GM21576 (cell line): ENCODE measurements at regions not wholly inside any gene's neighbourhood (a gene's known extent, or its start where the extent isn't known, plus 50 kb on each side); places are given as distances from the start of the nearest gene placed in this dataset.
"Not testable (repeated sequence)": the region's sequence is repeated elsewhere in the genome, so short reads cannot be mapped to it uniquely, and the experiment has no call there.

ENCODE experiments used
- ATAC-seq: cut with Tn5 transposase; IDR thresholded peaks from one replicate; pipeline ENCODE4 v1.9.1; 2021; ENCODE audit warnings: mild to moderate bottlenecking, moderate library complexity; ENCODE audit not compliant: unreplicated experiment

DNA sequence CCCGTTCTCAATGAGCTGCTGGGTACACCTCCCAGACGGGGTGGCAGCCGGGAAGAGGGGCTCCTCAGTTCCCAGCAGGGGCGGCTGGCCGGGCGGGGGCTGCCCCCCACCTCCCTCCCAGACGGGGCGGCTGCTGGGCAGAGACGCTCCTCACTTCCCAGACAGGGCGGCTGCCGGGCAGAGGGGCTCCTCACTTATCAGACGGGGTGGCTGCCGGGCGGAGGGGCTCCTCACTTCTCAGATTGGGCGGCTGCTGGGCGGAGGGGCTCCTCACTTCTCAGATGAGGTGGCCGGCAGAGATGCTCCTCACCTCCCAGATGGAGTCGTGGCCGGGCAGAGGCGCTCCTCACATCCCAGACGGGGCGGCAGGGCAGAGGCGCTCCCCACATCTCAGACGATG, 559.0 kb downstream of the CD109 start:
- not testable (repeated sequence) for ATAC-seq

DNA sequence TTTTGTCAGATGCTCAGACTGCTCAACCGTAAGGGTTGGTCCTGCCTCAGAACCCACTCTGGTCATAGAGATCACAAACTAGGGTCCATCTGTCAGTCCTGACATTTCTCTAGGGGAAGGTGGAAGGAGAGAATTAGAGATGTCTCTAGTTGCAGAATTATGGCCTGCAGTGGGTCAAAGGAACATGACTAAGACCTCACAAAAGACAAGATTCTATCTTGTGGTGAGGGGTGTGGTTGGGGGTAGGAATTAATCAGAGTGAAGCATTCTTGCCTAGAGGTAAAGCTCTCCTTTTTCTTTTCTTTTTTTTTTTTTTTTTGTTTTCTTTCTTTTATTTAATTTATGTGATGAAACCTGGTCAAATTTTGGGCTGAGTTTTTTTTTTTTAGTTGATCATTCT, 558.1 kb downstream of the CD109 start:
- ATAC-seq = not testable (repeated sequence)

- ATAC-seq = no peak
These were observed 557.3 kb downstream of the CD109 start for GRCh38 chr6:74253261-74253660.

DNA sequence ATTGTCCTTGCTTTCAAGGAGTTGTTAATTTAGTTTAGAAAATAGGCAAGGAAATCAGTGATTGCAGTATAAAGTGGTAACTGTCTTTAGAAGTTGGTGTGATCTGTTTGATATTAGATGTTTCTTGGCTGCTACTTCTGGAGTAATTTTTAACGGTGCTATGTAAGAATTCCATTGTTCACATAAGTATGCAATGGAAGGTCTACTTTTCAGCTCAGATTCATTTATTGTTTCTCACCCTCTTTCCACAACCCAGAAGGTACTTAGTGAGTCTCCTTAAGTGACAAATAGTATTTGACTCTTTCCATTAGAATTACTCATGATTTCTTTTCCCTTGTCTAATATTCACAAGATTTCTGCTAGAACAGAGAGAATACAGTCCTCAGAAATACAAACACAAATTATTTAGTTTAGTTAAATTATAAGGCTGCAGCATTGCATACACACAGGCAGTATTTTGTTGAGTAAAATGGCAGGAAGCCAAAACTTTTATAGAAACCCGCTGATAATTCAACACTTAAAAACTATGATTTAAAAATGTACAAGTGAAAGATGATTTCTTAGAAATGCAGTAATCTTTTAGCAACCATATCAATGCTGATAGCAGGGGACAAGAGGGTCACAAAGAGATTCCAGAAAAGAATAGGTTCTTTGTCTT, 554.3 kb downstream of the CD109 start:
- no peak for ATAC-seq

GRCh38 chr6:74249658-74250057, 553.7 kb downstream of the CD109 start:
- no peak for ATAC-seq

- no peak for ATAC-seq
These were observed 553.0 kb downstream of the CD109 start for GRCh38 chr6:74248966-74249365.

- no peak for ATAC-seq
These were observed 526.8 kb downstream of the CD109 start for GRCh38 chr6:74222768-74223333.

- no peak for ATAC-seq
These were observed 518.0 kb downstream of the CD109 start for GRCh38 chr6:74213995-74214394.

GRCh38 chr6:74208239-74208638, 512.2 kb downstream of the CD109 start:
- ATAC-seq = no peak

DNA sequence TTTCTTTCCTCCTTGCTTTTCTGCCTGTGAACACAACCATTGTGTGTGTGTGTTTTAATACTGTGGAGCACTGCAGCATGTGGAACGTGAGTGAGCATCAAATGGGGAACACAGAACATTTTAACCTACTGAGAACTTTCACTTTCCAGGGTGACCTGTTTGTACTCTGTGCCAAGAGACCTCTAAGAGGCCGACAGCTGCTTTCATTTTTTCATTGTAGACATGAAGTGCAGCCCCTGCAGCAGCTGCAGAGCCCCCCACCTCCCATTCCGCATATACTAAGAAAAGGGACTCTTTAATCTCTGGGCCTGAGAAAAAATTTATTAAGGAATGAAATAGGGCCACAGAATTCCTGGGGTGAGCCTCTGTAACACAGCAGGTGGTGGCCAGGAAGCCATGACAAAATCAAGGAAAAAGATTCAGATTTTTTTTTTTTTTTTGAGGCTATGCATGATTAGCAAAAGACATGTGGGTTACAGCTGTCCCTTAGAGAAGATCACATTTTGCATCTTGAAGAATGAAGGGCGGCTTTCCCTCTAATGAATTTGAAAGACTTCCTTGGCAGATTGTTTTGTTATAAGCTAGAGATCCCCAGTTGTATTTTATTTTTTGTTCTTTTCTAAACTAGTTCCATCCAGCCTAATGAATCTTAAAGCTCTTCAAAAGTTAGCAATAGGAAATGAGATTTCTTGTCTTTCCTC, 503.4 kb downstream of the CD109 start:
- no peak for ATAC-seq

DNA sequence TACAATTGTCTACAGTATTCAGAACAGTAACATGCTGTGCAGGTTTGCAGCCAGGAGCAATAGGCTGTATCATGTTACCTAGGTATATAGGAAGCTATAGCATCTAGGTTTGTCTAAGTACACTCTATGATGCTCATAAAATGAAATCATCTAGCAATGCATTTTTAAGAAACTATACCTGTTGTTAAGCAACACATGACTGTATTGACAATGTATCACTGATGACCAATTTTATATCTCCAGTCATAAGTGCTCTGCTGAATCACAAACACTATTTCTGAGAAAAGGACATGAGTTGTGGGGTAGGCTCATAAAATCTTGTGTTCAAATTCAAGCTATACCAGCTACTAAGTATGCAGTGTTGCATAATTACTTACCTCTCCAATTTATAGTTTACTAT, 501.3 kb downstream of the CD109 start:
- ATAC-seq = no peak

DNA sequence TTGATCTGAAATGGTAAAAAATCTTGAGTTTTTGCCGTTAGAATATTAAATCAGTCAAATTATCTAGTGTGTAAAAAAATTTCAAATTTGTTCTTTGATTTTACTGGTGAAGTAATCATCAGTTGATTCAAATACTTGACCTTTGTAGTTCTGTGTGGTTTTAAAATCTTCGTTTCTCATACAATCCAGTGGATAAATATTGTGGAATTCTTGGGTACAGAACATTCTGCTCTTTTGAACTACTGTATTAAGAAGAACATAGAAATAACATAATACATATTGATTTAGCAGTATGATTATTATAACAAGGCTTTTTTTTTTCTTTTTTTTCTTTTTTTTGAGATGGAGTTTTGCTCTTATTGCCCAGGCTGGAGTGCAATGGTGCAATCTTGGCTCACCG, 491.8 kb downstream of the CD109 start:
- no peak for ATAC-seq

GRCh38 chr6:74182992-74183391, 487.0 kb downstream of the CD109 start:
- no peak for ATAC-seq

- no peak for ATAC-seq
These were observed 485.5 kb downstream of the CD109 start for GRCh38 chr6:74181471-74181870.

GRCh38 chr6:74177506-74177905, 481.5 kb downstream of the CD109 start:
- no peak for ATAC-seq

DNA sequence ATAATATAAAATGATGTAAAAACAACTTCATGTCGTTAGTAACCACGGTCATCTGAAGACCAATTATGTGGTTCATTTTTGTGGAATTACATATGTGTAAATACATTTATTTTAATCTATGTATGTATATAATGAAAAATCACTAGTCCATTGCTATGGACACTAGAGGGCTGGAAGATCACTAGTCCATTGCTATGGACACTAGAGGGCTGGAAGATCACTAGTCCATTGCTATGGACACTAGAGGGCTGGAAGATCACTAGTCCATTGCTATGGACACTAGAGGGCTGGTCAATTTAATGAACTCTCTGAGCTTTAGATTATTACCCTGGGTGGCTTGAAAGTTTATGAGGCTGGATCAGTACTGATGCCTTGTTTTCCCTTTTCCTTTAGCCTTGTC, 474.5 kb downstream of the CD109 start:
- not testable (repeated sequence) for ATAC-seq

DNA sequence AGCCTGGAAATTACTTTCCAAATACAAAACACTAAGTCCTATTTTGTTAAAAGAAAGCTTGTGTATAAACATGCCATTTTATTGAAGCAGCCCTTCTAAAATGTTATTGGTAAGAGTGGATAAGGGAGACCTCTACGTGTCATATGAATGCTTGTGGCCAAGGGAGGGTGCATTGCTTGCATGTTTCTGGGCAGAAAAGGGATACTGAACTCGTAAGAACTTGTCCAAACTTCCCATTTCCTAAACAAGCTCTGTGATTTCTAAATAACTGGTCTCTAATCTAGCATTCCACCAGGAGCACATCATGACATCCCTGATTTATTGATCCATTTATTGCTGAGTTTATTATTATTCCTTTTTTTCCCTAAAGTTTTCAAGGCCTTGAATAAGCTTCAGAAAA, 474.1 kb downstream of the CD109 start:
- ATAC-seq = no peak

DNA sequence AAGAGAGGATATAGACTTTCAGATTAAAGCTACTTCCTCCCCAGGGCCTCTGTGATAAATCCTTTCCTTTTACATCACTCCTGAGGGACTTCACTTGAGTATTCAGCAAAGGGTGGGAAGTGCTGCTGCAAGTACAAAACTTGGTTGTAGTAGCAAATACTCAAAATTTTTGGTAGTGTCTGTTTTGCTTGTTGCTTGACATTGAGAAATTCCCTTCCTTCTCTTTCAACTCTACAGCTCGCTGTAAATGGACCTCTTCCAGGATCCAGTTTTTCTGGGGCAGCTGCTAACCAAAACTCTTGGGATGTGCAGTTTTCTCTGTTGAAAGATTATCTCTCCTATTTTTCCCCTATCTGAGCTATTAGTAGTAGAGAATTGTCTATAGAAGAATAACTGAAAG, 472.0 kb downstream of the CD109 start:
- no peak for ATAC-seq

GRCh38 chr6:74167511-74167910, 471.5 kb downstream of the CD109 start:
- ATAC-seq = no peak

DNA sequence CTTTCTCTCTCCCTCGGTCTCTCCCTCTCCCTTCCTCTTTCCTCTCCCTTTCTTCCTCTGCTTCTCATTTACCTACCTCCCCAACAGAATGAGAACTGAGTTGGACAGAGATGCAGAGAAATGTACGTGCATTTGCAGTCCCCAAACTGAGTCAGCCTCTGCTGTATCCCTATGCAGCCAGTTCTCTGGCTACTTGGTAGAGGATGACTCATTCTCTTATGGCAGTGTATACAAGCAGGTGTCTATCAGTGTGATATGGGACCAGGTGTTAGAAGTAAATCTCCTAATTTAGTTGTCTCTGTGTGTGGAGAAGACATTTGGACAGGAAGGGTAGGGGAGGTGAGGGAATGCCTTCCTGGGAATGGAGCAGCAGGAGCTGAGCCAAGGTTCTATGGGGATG, 470.8 kb downstream of the CD109 start:
- no peak for ATAC-seq

- no peak for ATAC-seq
These were observed 465.4 kb downstream of the CD109 start for GRCh38 chr6:74161380-74161779.

DNA sequence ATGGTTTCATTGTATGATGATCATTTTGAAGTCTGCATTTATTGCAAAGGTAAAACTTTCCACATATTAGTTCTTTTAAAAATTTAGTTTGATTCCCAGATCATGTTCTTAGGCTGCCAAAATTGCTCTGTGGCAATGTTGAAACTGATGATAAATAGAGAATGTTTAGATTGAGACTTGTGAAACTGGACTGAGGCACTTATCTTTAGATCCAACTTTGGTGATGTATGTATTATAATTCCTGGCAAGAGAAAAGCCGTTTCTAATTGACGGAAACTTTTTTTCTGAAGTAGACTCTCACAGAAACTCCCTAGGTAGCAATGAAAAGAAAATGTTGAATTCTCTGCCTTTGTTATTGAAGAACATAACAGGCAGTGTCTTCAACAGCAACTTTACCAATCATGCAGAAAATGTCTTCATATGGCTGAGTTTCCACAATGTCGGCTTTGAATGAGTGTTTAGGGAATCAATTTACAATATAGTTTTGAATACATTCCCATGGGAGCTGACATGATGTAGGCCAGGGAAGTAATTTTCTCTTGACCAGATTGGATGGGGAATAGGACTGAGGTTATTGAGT, 456.2 kb downstream of the CD109 start:
- no peak for ATAC-seq
